CD14-positive monocyte (primary cell): ENCODE measurements at regions not wholly inside any gene's neighbourhood (a gene's known extent, or its start where the extent isn't known, plus 50 kb on each side); places are given as distances from the start of the nearest gene placed in this dataset.

Source experiments
- DNase-seq, 3 donors: peaks; one replicate each; pipeline ENCODE4 v3.0.0-alpha.2; 2011 to 2022
- H2AFZ ChIP-seq: 2 replicates; pipeline ENCODE4 v1.6.0; 2012; ENCODE audit warnings: mild to moderate bottlenecking, low read depth, low read length, inconsistent platforms; ENCODE audit not compliant: insufficient read depth, poor library complexity, severe bottlenecking
- H3K27ac ChIP-seq, 2 donors: 1 replicate in 1 of 2; 2 replicates in 1 of 2; pipeline ENCODE4 v1.5.1; 2012 to 2013; ENCODE audit warnings: low read length in 2 of 2, control low read depth in 1 of 2, inconsistent platforms in 1 of 2, low read depth in 1 of 2, mild to moderate bottlenecking in 1 of 2
- H3K27me3 ChIP-seq, 2 donors: one replicate each; pipeline versions ENCODE4 v1.6.0 to v1.6.1; 2011 to 2013; ENCODE audit warnings: low read length in 2 of 2; ENCODE audit not compliant: control insufficient read depth in 2 of 2, insufficient read depth in 2 of 2
- H3K36me3 ChIP-seq, 2 donors: replicated peaks in 1 of 2; 1 replicate in 1 of 2; 2 replicates in 1 of 2; pipeline versions ENCODE4 v1.5.1 to v1.6.1; 2012 to 2013; ENCODE audit warnings: low read length in 2 of 2, control low read depth in 1 of 2, inconsistent platforms in 1 of 2, mild to moderate bottlenecking in 1 of 2; ENCODE audit not compliant: insufficient read depth in 2 of 2, control insufficient read depth in 1 of 2
- H3K4me1 ChIP-seq, 2 donors: 1 replicate in 1 of 2; 2 replicates in 1 of 2; pipeline versions ENCODE4 v1.5.1 to v1.6.1; 2012 to 2013; ENCODE audit warnings: low read length in 2 of 2, control low read depth in 1 of 2, inconsistent platforms in 1 of 2, mild to moderate bottlenecking in 1 of 2, moderate library complexity in 1 of 2; ENCODE audit not compliant: insufficient read depth in 2 of 2, control insufficient read depth in 1 of 2
- H3K4me2 ChIP-seq: replicated peaks from 2 replicates; pipeline ENCODE3; 2012; ENCODE audit warnings: low read length, moderate library complexity, mild to moderate bottlenecking; ENCODE audit not compliant: poor library complexity, severe bottlenecking; ENCODE audit errors: extremely low read depth
- H3K4me3 ChIP-seq, 3 experiments: fragments of 200-600 bp in 1 of 3; sonication (generic) in 1 of 3; replicated peaks in 1 of 3; 1 replicate in 2 of 3; 2 replicates in 1 of 3; pipeline ENCODE4 v1.5.1; 2011 to 2013; ENCODE audit warnings: low read length in 3 of 3, mild to moderate bottlenecking in 3 of 3, control low read depth in 2 of 3, low read depth in 2 of 3, inconsistent platforms in 1 of 3, moderate library complexity in 1 of 3
- H3K79me2 ChIP-seq: 2 replicates; pipeline ENCODE4 v1.6.0; 2012; ENCODE audit warnings: mild to moderate bottlenecking, control low read depth, inconsistent platforms, low read length, moderate library complexity; ENCODE audit not compliant: insufficient read depth
- H3K9ac ChIP-seq: 2 replicates; pipeline ENCODE4 v1.6.0; 2017; ENCODE audit warnings: low read length, mild to moderate bottlenecking; ENCODE audit not compliant: insufficient read depth, poor library complexity, severe bottlenecking
- H3K9me3 ChIP-seq, 2 donors: replicated peaks in 1 of 2; 1 replicate in 1 of 2; 2 replicates in 1 of 2; pipeline versions ENCODE4 v1.5.1 to v1.6.1; 2012 to 2013; ENCODE audit warnings: low read length in 2 of 2, control low read depth in 1 of 2; ENCODE audit not compliant: control insufficient read depth in 1 of 2, insufficient read depth in 1 of 2
- H4K20me1 ChIP-seq: 2 replicates; pipeline ENCODE4 v1.6.0; 2012; ENCODE audit warnings: mild to moderate bottlenecking, low read length, control low read depth, moderate library complexity; ENCODE audit not compliant: insufficient read depth
- H3K27ac Mint-ChIP-seq, 7 donors: one replicate each; pipeline ENCODE4 v1.8.0; 2020; ENCODE audit warnings: mild to moderate bottlenecking in 7 of 7, mixed read lengths in 7 of 7, moderate library complexity in 6 of 7, inconsistent platforms in 2 of 7
- H3K27me3 Mint-ChIP-seq, 3 donors: one replicate each; pipeline ENCODE4 v1.8.0; 2021 to 2022; ENCODE audit warnings: low read depth in 3 of 3, mild to moderate bottlenecking in 3 of 3, mixed read lengths in 3 of 3, moderate library complexity in 3 of 3, inconsistent platforms in 1 of 3
- H3K36me3 Mint-ChIP-seq, 2 donors: one replicate each; pipeline ENCODE4 v1.8.0; 2020; ENCODE audit warnings: mixed read lengths in 2 of 2, inconsistent platforms in 1 of 2, mild to moderate bottlenecking in 1 of 2
- H3K4me1 Mint-ChIP-seq: one replicate; pipeline ENCODE4 v1.8.0; 2020; ENCODE audit warnings: mild to moderate bottlenecking, mixed read lengths
- H3K4me3 Mint-ChIP-seq, 2 donors: one replicate each; pipeline ENCODE4 v1.8.0; 2020; ENCODE audit warnings: mild to moderate bottlenecking in 2 of 2, mixed read lengths in 2 of 2, moderate library complexity in 1 of 2
- H3K9me3 Mint-ChIP-seq, 7 donors: one replicate each; pipeline ENCODE4 v1.8.0; 2020 to 2022; ENCODE audit warnings: mixed read lengths in 7 of 7, mild to moderate bottlenecking in 6 of 7, moderate library complexity in 6 of 7, inconsistent platforms in 2 of 7
- CTCF ChIP-seq: fragments of 200-600 bp; IDR thresholded peaks from one replicate; pipeline ENCODE4 v1.8.0; 2022; ENCODE audit warnings: antibody characterized with exemption, mild to moderate bottlenecking
- WGBS: methylation state at CpG from one replicate; pipeline ENCODE4 v1.1.5; 2013; ENCODE audit warnings: missing lambda C conversion rate; ENCODE audit not compliant: insufficient coverage; 5-methylcytosine and 5-hydroxymethylcytosine counted together
- intact Hi-C, 2 donors: fragments of 100-400 bp; cut with micrococcal nuclease; formaldehyde crosslinking; loops; one replicate each; pipeline versions ENCODE4 v1.15.0 to v1.15.1; 2023

- no peaks in the 10 kb centered on the region for H3K9me3 ChIP-seq
- H3K4me2 ChIP-seq = no peak overlapping the region
- no peak overlapping the region for H3K27ac Mint-ChIP-seq
- no peaks in the 10 kb centered on the region for H3K4me1 ChIP-seq
- H3K9me3 Mint-ChIP-seq = peaks cover 0 to 3% (median 0%) of the 10 kb centered on the region in 7 donors
- no peaks in the 10 kb centered on the region for H3K36me3 ChIP-seq
- H3K36me3 Mint-ChIP-seq = no peaks in the 10 kb centered on the region
- peaks cover 0 to 2% of the 10 kb centered on the region in 2 donors for H3K27me3 ChIP-seq
- peaks cover 4 to 15% (median 14%) of the 10 kb centered on the region in 3 donors for H3K27me3 Mint-ChIP-seq
- H3K79me2 ChIP-seq = no peaks in the 10 kb centered on the region
- peaks cover 2% of the 10 kb centered on the region for H3K4me1 Mint-ChIP-seq
- H3K4me3 Mint-ChIP-seq = no peak overlapping the region
- H2AFZ ChIP-seq = no peak overlapping the region
- no peak overlapping the region for H3K4me3 ChIP-seq
- intact Hi-C loops = no loop called here
- no CpG with 5 or more reads among the region's 1 CpG for WGBS
- DNase-seq = no peak
- no peak overlapping the region for H3K9ac ChIP-seq
- H3K27ac ChIP-seq = no peak overlapping the region
- no peaks in the 10 kb centered on the region for H4K20me1 ChIP-seq
- no peak for TF ChIP-seq CTCF
Measured at GRCh38 chr11:44383246-44383645, 73.3 kb upstream of the ALX4 start.

- Mint-ChIP-seq H3K36me3 (no peaks in the 10 kb centered on the region), H3K9me3 (peaks cover 3 to 13% (median 7%) of the 10 kb centered on the region in 7 donors), H3K27ac (no peak overlapping the region), H3K4me3 (no peak overlapping the region), H3K4me1 (peaks cover 20% of the 10 kb centered on the region), H3K27me3 (peaks cover 10 to 18% (median 13%) of the 10 kb centered on the region in 3 donors)
- H3K4me2 ChIP-seq = no peak overlapping the region
- H2AFZ ChIP-seq = no peak overlapping the region
- WGBS = no CpG with 5 or more reads among the region's 4 CpGs
- no peak overlapping the region for H3K27ac ChIP-seq
- no peaks in the 10 kb centered on the region for H3K36me3 ChIP-seq
- H3K9ac ChIP-seq = no peak overlapping the region
- no peaks in the 10 kb centered on the region for H3K79me2 ChIP-seq
- H3K9me3 ChIP-seq = peaks cover 7% of the 10 kb centered on the region in 2 donors
- no peak overlapping the region for H3K4me3 ChIP-seq
- H3K27me3 ChIP-seq = peaks cover 0 to 2% of the 10 kb centered on the region in 2 donors
- no peak for DNase-seq
- H3K4me1 ChIP-seq = peaks cover 8 to 14% of the 10 kb centered on the region in 2 donors
- TF ChIP-seq CTCF = no peak
- H4K20me1 ChIP-seq = no peaks in the 10 kb centered on the region
- intact Hi-C loops = no loop called here
Measured at GRCh38 chr11:44387415-44387814, 77.5 kb upstream of the ALX4 start.
